HepG2 (cell line): ENCODE measurements at regions not wholly inside any gene's neighbourhood (a gene's known extent, or its start where the extent isn't known, plus 50 kb on each side); places are given as distances from the start of the nearest gene placed in this dataset.

Experiments
- ATAC-seq: fragments of 200-7000 bp; cut with Tn5 transposase; 3 replicates; pipeline ENCODE4 v1.9.1; 2020; ENCODE audit warnings: mild to moderate bottlenecking, moderate library complexity
- BruUV-seq: library from RNA; stranded (reverse); fragments of 400-500 nt; replicated peaks from 2 replicates; lab custom pipeline; 2021; lab: Mats Ljungman, UMichigan
- CTCF ChIA-PET: fragments of 300-600 bp; formaldehyde crosslinking; extraction: SDS; loops from one replicate; lab custom pipeline; 2021; ENCODE audit warnings: low total read pairs, inconsistent platforms, low intra/inter-chr PET ratio; lab: Yijun Ruan, JAX
- POLR2A ChIA-PET: fragments of 350-600 bp; sonication (Branson Sonifier 250); formaldehyde crosslinking; loops from one replicate; lab custom pipeline; 2020; ENCODE audit warnings: antibody characterized with exemption, inconsistent platforms; lab: Yijun Ruan, JAX
- DNase-seq: peaks from one replicate; pipeline ENCODE4 v3.0.0-alpha.2; 2015; ENCODE audit warnings: low spot score
- FAIRE-seq: peaks from 3 replicates; lab custom pipeline; 2011; peaks lifted over from hg19 to GRCh38; lab: Jason Lieb, UNC
- H2AFZ ChIP-seq: one replicate; pipeline ENCODE4 v1.6.1; 2011; ENCODE audit warnings: low read length, inconsistent platforms
- H3K27ac ChIP-seq: fragments of 300-600 bp; 3 replicates; pipeline ENCODE4 v1.8.0; 2011; ENCODE audit warnings: mixed run types, mild to moderate bottlenecking, mixed read lengths, low read length, inconsistent platforms; ENCODE audit not compliant: insufficient read depth; ENCODE audit errors: extremely low read length
- H3K27me3 ChIP-seq, 2 experiments: fragments of 200-600 bp in 1 of 2; 2 replicates in 1 of 2; 3 replicates in 1 of 2; pipeline versions ENCODE4 v1.6.0 to v1.8.0; 2011; ENCODE audit warnings: low read length in 2 of 2, mild to moderate bottlenecking in 2 of 2, moderate library complexity in 2 of 2, inconsistent platforms in 1 of 2; ENCODE audit not compliant: insufficient read depth in 2 of 2, control insufficient read depth in 1 of 2
- H3K36me3 ChIP-seq, 2 experiments: fragments of 200-600 bp in 1 of 2; replicated peaks in 1 of 2; 2 replicates in 1 of 2; 3 replicates in 1 of 2; pipeline versions ENCODE4 v1.5.1 to v1.8.0; 2011; ENCODE audit warnings: low read length in 2 of 2, inconsistent platforms in 1 of 2; ENCODE audit not compliant: insufficient read depth in 2 of 2, control insufficient read depth in 1 of 2
- H3K4me1 ChIP-seq: 2 replicates; pipeline ENCODE4 v1.5.1; 2012; ENCODE audit warnings: low read length, inconsistent platforms; ENCODE audit not compliant: insufficient read depth
- H3K4me2 ChIP-seq: 2 replicates; pipeline ENCODE4 v1.6.0; 2011; ENCODE audit warnings: low read depth, low read length, inconsistent platforms
- H3K4me3 ChIP-seq, 3 experiments: fragments of 200-600 bp in 1 of 3; sonication (generic), shearing (Covaris generic) in 1 of 3; replicated peaks in 1 of 3; 2 replicates each; pipeline ENCODE4 v1.5.1; 2011 to 2016; ENCODE audit warnings: low read length in 3 of 3, inconsistent platforms in 2 of 3, low read depth in 2 of 3, mild to moderate bottlenecking in 2 of 3, control low read depth in 1 of 3, mixed read lengths in 1 of 3; ENCODE audit not compliant: insufficient read depth in 1 of 3
- H3K79me2 ChIP-seq: one replicate; pipeline ENCODE4 v1.6.1; 2011; ENCODE audit warnings: low read length, inconsistent platforms; ENCODE audit not compliant: insufficient read depth
- H3K9ac ChIP-seq: 2 replicates; pipeline ENCODE4 v1.6.0; 2011; ENCODE audit warnings: mild to moderate bottlenecking, low read depth, low read length, inconsistent platforms; ENCODE audit not compliant: insufficient read depth
- H3K9me3 ChIP-seq: 2 replicates; pipeline ENCODE4 v1.5.1; 2012; ENCODE audit warnings: mild to moderate bottlenecking, low read length
- H4K20me1 ChIP-seq: 2 replicates; pipeline ENCODE4 v1.6.0; 2011; ENCODE audit warnings: inconsistent platforms, mild to moderate bottlenecking, low read length, moderate library complexity; ENCODE audit not compliant: insufficient read depth
- CBX5 ChIP-seq: sonication (generic); formaldehyde crosslinking; IDR thresholded peaks from 2 replicates; pipeline ENCODE4 v1.4.0; 2020; ENCODE audit warnings: missing genetic modification reagents, borderline replicate concordance
- DPF2 ChIP-seq: sonication (generic); formaldehyde crosslinking; IDR thresholded peaks from 2 replicates; pipeline ENCODE4 v1.4.0; 2020; ENCODE audit warnings: mild to moderate bottlenecking, low read depth, missing genetic modification reagents, borderline replicate concordance
- EHMT2 ChIP-seq: fragments of 200-600 bp; sonication (generic); IDR thresholded peaks from 2 replicates; pipeline ENCODE4 v1.7.0; 2017; ENCODE audit warnings: antibody characterized with exemption, low read depth, low read length, borderline replicate concordance
- FOXO1 ChIP-seq: sonication (generic); formaldehyde crosslinking; IDR thresholded peaks from 2 replicates; pipeline ENCODE4 v1.4.0; 2020; ENCODE audit warnings: missing genetic modification reagents
- GATA4 ChIP-seq: sonication (generic); IDR thresholded peaks from 2 replicates; pipeline ENCODE4 v1.6.1; 2016; ENCODE audit warnings: antibody characterized with exemption, low read depth, borderline replicate concordance
- HOMEZ ChIP-seq: IDR thresholded peaks from 2 replicates; pipeline ENCODE4 v1.6.1; 2016; ENCODE audit warnings: low read depth
- PTBP1 ChIP-seq: fragments of 200-400 bp; formaldehyde crosslinking; IDR thresholded peaks from 2 replicates; pipeline ENCODE4 v1.6.1; 2018; ENCODE audit warnings: low read length, low read depth; ENCODE audit not compliant: poor library complexity, severe bottlenecking
- ZNF260 ChIP-seq: sonication (generic); formaldehyde crosslinking; IDR thresholded peaks from 2 replicates; pipeline ENCODE4 v1.4.0; 2020; ENCODE audit warnings: missing genetic modification reagents, low read depth, mild to moderate bottlenecking, borderline replicate concordance
- ZNF878 ChIP-seq: sonication (generic); formaldehyde crosslinking; IDR thresholded peaks from 2 replicates; pipeline ENCODE4 v1.8.1; 2023; ENCODE audit warnings: mild to moderate bottlenecking, missing genetic modification reagents, moderate library complexity
- WGBS: methylation state at CpG from one replicate; pipeline ENCODE4 v1.1.6; 2017; ENCODE audit warnings: low lambda C conversion rate; 5-methylcytosine and 5-hydroxymethylcytosine counted together
- in situ Hi-C: cut with HindIII; loops from 2 replicates; pipeline ENCODE4 v1.10.0; 2017; ENCODE audit warnings: low pct_unique_long_range_greater_than_20kb; ENCODE audit not compliant: extremely low pct_ligation_motif_present
- intact Hi-C: fragments of 100-400 bp; cut with micrococcal nuclease; formaldehyde crosslinking; loops from one replicate; pipeline ENCODE4 v1.10.0; 2022; ENCODE audit not compliant: unreplicated experiment

GRCh38 chr18:54700580-54700979 is 109.5 kb downstream of the DYNAP start:
- no peak for ATAC-seq
- Histone ChIP-seq H3K36me3 (no peaks in the 10 kb centered on the region), H3K4me2 (no peak overlapping the region), H3K9me3 (no peaks in the 10 kb centered on the region), H4K20me1 (no peaks in the 10 kb centered on the region), H3K9ac (no peak overlapping the region), H3K27me3 (no peaks in the 10 kb centered on the region), H3K27ac (no peak overlapping the region), H3K79me2 (no peaks in the 10 kb centered on the region), H2AFZ (no peak overlapping the region), H3K4me1 (no peaks in the 10 kb centered on the region), H3K4me3 (no peak overlapping the region)
- no peak for DNase-seq
- FAIRE-seq, result no peak
- BruUV-seq, result no TSS peak
- in situ Hi-C loops (no loop called here), intact Hi-C loops (no loop called here)
- TF ChIP-seq ZNF878 (CRISPR knock-in tag) (no peak), PTBP1 (no peak), HOMEZ (no peak), CBX5 (CRISPR knock-in tag) (no peak), DPF2 (CRISPR knock-in tag) (no peak), FOXO1 (CRISPR knock-in tag) (no peak), ZNF260 (CRISPR knock-in tag) (no peak)
- 4% methylated on average over 1 of the region's 1 CpG for WGBS
- ChIA-PET POLR2A (no interaction called here), CTCF (no interaction called here)

GRCh38 chr18:54702686-54703085 is 111.6 kb downstream of the DYNAP start:
- intact Hi-C loops (no loop called here), in situ Hi-C loops (no loop called here)
- H3K4me2 ChIP-seq, result no peak overlapping the region
- ATAC-seq, result no peak
- BruUV-seq, result no TSS peak
- no peaks in the 10 kb centered on the region for H3K4me1 ChIP-seq
- no peak overlapping the region for H3K27ac ChIP-seq
- 4% methylated on average over 1 of the region's 1 CpG for WGBS
- H3K36me3 ChIP-seq, result no peaks in the 10 kb centered on the region
- no peak for FAIRE-seq
- TF ChIP-seq EHMT2 (no peak), GATA4 (no peak)
- no peak overlapping the region for H3K4me3 ChIP-seq
- H3K9ac ChIP-seq, result no peak overlapping the region
- no peak for DNase-seq
- CTCF ChIA-PET, result no interaction called here
- H3K27me3 ChIP-seq, result no peaks in the 10 kb centered on the region
- POLR2A ChIA-PET, result no interaction called here
- H3K9me3 ChIP-seq, result no peaks in the 10 kb centered on the region
- H3K79me2 ChIP-seq, result no peaks in the 10 kb centered on the region
- H4K20me1 ChIP-seq, result no peaks in the 10 kb centered on the region
- no peak overlapping the region for H2AFZ ChIP-seq
